SU-DHL-6 (cell line): ENCODE measurements at regions not wholly inside any gene's neighbourhood (a gene's known extent, or its start where the extent isn't known, plus 50 kb on each side); places are given as distances from the start of the nearest gene placed in this dataset.

ENCODE experiments used
- EZH2phosphoT487 ChIP-seq: fragments of 200-600 bp; sonication (generic), shearing (Covaris generic); conservative IDR thresholded peaks from 2 replicates; pipeline ENCODE4 v1.6.1; 2018; ENCODE audit warnings: mild to moderate bottlenecking, antibody characterized with exemption, low read length, moderate library complexity, mixed read lengths
- TF ChIP-seq, protein P1 (sequence below): fragments of 200-600 bp; sonication (generic); IDR thresholded peaks from one replicate; pipeline ENCODE4 v1.5.1; 2017; ENCODE audit warnings: antibody characterized with exemption, mild to moderate bottlenecking, low read length, moderate library complexity; ENCODE audit not compliant: insufficient read depth, poor library complexity, severe bottlenecking

DNA sequence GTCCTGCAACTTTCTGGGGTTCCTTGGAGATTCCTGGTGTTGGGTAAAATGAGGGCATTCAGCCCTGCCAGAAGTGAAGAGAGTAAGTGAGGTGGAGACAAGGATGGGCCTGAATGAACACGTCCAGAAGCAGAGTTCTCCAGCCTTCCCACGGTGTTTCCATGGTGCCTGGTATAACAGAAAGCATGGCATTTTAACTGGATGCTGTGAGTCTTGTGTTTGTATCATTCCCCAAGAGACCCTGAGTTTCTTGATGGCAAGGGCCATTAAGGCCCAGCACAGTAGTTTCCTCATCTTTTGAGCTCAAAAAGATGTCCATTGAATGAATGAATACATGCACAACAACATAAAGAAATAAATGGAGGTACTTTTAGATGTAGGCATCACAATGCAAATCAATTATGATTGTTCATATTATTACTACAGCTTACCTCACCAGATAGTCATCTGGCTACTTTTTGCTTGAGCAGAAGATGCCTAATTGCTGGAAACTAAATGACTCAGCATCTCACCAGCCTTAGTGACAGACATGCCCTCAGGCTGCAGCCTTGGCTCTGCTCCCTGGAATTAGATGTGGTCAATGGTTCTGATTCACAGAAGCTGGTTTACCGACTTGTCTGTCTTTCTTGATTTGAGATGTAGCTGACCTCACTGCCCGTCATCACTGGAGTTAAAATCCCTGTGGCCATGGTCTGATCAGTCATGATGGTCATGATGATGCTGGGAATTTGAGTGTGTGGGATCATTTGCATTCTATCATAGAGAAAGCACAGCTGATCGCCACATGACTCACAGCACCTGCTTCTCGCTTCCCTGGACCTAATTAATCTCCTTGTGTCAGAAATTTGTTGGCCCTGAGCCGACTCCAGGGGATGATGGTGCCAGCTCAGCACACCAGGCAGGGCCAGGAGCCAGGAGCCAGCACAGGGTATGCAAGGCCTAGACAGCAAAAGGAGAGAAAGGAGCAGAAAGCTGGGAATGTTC, 83.9 kb downstream of the CXCL12 start:
- TF ChIP-seq, protein P1, sequence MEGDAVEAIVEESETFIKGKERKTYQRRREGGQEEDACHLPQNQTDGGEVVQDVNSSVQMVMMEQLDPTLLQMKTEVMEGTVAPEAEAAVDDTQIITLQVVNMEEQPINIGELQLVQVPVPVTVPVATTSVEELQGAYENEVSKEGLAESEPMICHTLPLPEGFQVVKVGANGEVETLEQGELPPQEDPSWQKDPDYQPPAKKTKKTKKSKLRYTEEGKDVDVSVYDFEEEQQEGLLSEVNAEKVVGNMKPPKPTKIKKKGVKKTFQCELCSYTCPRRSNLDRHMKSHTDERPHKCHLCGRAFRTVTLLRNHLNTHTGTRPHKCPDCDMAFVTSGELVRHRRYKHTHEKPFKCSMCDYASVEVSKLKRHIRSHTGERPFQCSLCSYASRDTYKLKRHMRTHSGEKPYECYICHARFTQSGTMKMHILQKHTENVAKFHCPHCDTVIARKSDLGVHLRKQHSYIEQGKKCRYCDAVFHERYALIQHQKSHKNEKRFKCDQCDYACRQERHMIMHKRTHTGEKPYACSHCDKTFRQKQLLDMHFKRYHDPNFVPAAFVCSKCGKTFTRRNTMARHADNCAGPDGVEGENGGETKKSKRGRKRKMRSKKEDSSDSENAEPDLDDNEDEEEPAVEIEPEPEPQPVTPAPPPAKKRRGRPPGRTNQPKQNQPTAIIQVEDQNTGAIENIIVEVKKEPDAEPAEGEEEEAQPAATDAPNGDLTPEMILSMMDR, result no peak
- TF ChIP-seq EZH2phosphoT487, result no peak
